SU-DHL-6 (cell line): ENCODE measurements at regions not wholly inside any gene's neighbourhood (a gene's known extent, or its start where the extent isn't known, plus 50 kb on each side); places are given as distances from the start of the nearest gene placed in this dataset.

ENCODE experiments used
- H2AFZ ChIP-seq: fragments of 200-600 bp; sonication (generic); 2 replicates; pipeline ENCODE4 v1.6.1; 2014; ENCODE audit warnings: low read depth, mild to moderate bottlenecking, moderate library complexity, mixed read lengths, antibody characterized with exemption, low read length; ENCODE audit not compliant: severe bottlenecking
- H3F3A ChIP-seq: fragments of 200-600 bp; shearing (Covaris generic); 2 replicates; pipeline ENCODE4 v1.6.0; 2016; ENCODE audit warnings: antibody characterized with exemption, mild to moderate bottlenecking; ENCODE audit not compliant: insufficient read depth
- H3K27ac ChIP-seq: fragments of 200-600 bp; sonication (generic); 2 replicates; pipeline ENCODE4 v1.5.1; 2016; ENCODE audit warnings: low read depth, mild to moderate bottlenecking, low read length, moderate library complexity, mixed read lengths
- H3K27me3 ChIP-seq: fragments of 200-600 bp; sonication (generic), shearing (Covaris generic); 2 replicates; pipeline ENCODE4 v1.6.0; 2014; ENCODE audit warnings: mild to moderate bottlenecking, low read length
- H3K36me3 ChIP-seq: fragments of 200-600 bp; sonication (generic); 2 replicates; pipeline ENCODE4 v1.6.1; 2014; ENCODE audit warnings: mild to moderate bottlenecking, low read length, mixed read lengths
- H3K4me2 ChIP-seq: fragments of 300-600, 200-600 bp; shearing (Covaris generic), sonication (generic); 2 replicates; pipeline ENCODE4 v1.6.0; 2014; ENCODE audit warnings: low read length, low read depth, mild to moderate bottlenecking; ENCODE audit not compliant: poor library complexity, severe bottlenecking
- H3K4me3 ChIP-seq: fragments of 200-600 bp; sonication (generic); 2 replicates; pipeline ENCODE4 v1.5.1; 2014; ENCODE audit warnings: antibody characterized with exemption, low read length, mild to moderate bottlenecking, mixed read lengths; ENCODE audit not compliant: insufficient read depth, poor library complexity, severe bottlenecking
- H3K79me2 ChIP-seq: fragments of 200-600 bp; sonication (generic); 2 replicates; pipeline ENCODE4 v1.6.1; 2014; ENCODE audit warnings: mild to moderate bottlenecking, low read length, moderate library complexity; ENCODE audit not compliant: insufficient read depth
- H3K9ac ChIP-seq: fragments of 200-600 bp; sonication (generic); 2 replicates; pipeline ENCODE4 v1.7.0; 2014; ENCODE audit warnings: mild to moderate bottlenecking, low read length
- H3K9me2 ChIP-seq: fragments of 200-600 bp; sonication (generic); replicated peaks from 2 replicates; pipeline ENCODE4 v1.6.1; 2014; ENCODE audit warnings: low read length; ENCODE audit not compliant: insufficient read depth
- H3K9me3 ChIP-seq: fragments of 200-600 bp; sonication (generic); 2 replicates; pipeline ENCODE4 v1.6.1; 2014; ENCODE audit warnings: low read length, mixed read lengths; ENCODE audit not compliant: insufficient read depth
- H4K20me1 ChIP-seq: fragments of 200-600 bp; sonication (generic); 2 replicates; pipeline ENCODE4 v1.6.1; 2014; ENCODE audit warnings: low read depth, mild to moderate bottlenecking, antibody characterized with exemption, low read length, moderate library complexity, mixed read lengths
- EZH2phosphoT487 ChIP-seq: fragments of 200-600 bp; sonication (generic), shearing (Covaris generic); conservative IDR thresholded peaks from 2 replicates; pipeline ENCODE4 v1.6.1; 2018; ENCODE audit warnings: mild to moderate bottlenecking, antibody characterized with exemption, low read length, moderate library complexity, mixed read lengths
- TF ChIP-seq, protein P1 (sequence below): fragments of 200-600 bp; sonication (generic); IDR thresholded peaks from one replicate; pipeline ENCODE4 v1.5.1; 2017; ENCODE audit warnings: antibody characterized with exemption, mild to moderate bottlenecking, low read length, moderate library complexity; ENCODE audit not compliant: insufficient read depth, poor library complexity, severe bottlenecking

DNA sequence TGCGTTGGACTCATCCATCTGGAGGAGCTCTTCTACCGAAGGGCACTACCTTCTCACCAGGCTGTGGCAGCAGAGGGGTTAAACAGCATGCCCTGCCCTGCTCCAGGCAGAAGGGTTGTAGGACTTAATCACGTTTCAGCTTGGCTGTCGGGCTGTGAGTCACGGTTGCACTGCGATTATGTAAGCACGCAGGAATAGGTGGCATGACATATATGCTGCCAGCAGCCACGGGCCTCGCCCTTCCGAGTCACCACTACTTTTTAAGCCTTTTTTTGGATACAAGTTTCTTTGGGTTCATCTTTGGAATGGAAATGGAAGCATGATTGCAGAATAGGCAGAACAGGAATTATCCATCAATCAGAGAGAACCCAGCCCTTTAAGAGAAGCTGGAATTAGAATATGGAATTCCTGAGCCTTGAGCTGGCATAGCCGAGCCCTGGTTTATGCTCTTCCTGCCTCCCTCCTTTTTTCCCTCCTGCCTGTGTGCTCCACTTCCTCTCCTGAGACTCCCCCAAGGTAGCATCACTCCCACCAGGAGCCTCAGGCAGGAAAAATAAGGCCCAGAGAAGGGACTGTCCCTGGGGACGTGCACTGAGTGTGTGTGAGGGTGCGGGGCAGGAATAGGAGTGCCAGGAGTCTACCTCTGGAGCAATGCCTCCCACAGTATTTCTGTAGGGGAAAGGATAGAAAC is 86.8 kb downstream of the SEMA4F start:
- Histone ChIP-seq H3K27me3 (no peaks in the 10 kb centered on the region), H2AFZ (no peak overlapping the region), H3K36me3 (no peaks in the 10 kb centered on the region), H3K79me2 (no peaks in the 10 kb centered on the region), H3K9me2 (no peaks in the 10 kb centered on the region), H3K9ac (no peak overlapping the region), H3K4me3 (no peak overlapping the region), H4K20me1 (no peaks in the 10 kb centered on the region), H3K4me2 (no peak overlapping the region), H3K27ac (no peak overlapping the region), H3F3A (no peaks in the 10 kb centered on the region), H3K9me3 (peaks cover 10% of the 10 kb centered on the region; the same call in 1 of the 2 replicates)
- TF ChIP-seq EZH2phosphoT487: no peak
- TF ChIP-seq, protein P1, sequence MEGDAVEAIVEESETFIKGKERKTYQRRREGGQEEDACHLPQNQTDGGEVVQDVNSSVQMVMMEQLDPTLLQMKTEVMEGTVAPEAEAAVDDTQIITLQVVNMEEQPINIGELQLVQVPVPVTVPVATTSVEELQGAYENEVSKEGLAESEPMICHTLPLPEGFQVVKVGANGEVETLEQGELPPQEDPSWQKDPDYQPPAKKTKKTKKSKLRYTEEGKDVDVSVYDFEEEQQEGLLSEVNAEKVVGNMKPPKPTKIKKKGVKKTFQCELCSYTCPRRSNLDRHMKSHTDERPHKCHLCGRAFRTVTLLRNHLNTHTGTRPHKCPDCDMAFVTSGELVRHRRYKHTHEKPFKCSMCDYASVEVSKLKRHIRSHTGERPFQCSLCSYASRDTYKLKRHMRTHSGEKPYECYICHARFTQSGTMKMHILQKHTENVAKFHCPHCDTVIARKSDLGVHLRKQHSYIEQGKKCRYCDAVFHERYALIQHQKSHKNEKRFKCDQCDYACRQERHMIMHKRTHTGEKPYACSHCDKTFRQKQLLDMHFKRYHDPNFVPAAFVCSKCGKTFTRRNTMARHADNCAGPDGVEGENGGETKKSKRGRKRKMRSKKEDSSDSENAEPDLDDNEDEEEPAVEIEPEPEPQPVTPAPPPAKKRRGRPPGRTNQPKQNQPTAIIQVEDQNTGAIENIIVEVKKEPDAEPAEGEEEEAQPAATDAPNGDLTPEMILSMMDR: no peak

DNA sequence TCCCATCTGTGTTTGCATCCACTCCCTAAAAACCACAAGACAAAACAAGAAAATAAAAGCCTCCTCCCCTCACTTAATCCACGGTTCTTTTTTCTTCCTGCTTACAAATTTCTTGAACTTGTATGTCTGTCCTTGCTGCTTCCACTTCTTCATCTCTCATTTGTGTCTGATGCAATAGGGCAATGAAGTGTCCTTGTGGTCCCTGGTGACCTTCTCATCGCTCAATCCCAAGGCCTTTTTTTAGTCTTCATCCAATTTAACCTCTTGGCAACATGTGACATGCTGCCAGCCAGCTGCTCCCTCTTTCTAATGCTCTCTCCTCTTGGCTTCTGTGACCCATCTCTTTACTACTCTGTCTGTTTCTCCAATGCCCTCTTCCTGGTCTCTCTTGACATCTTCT is 87.6 kb downstream of the SEMA4F start:
- no peaks in the 10 kb centered on the region for H3K9me2 ChIP-seq
- H3F3A ChIP-seq: no peaks in the 10 kb centered on the region
- H3K27ac ChIP-seq: no peak overlapping the region
- H3K4me3 ChIP-seq: no peak overlapping the region
- H3K9ac ChIP-seq: no peak overlapping the region
- TF ChIP-seq EZH2phosphoT487: no peak
- TF ChIP-seq, protein P1: no peak
- H2AFZ ChIP-seq: no peak overlapping the region
- peaks cover 7% of the 10 kb centered on the region; the same call in 1 of the 2 replicates for H3K9me3 ChIP-seq
- no peaks in the 10 kb centered on the region for H3K36me3 ChIP-seq
- no peak overlapping the region for H3K4me2 ChIP-seq
- H3K27me3 ChIP-seq: no peaks in the 10 kb centered on the region
- H4K20me1 ChIP-seq: no peaks in the 10 kb centered on the region
- H3K79me2 ChIP-seq: no peaks in the 10 kb centered on the region

DNA sequence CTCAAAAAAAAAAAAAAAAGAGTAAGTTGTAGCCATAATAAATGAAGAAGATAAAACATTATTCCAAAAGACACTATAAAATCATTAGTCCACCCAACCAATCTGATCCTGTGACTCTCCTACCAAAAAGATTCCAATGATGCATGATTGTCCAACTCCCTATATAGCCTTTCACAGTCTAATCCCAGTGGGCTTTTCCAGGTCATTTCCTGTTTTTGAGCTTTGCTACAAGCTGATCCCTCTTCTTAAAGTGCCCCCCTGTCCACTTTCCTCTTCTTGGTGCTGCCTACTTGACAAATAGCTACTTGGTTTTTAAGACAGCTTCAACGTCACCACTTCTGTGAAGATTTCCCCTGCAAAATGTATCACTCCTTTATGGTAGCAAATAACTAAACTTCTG is 88.4 kb downstream of the SEMA4F start:
- no peaks in the 10 kb centered on the region for H3K79me2 ChIP-seq
- H3K27ac ChIP-seq: no peak overlapping the region
- no peaks in the 10 kb centered on the region for H3K27me3 ChIP-seq
- TF ChIP-seq, protein P1: no peak
- TF ChIP-seq EZH2phosphoT487: no peak
- peaks cover under 1% of the 10 kb centered on the region; the same call in 1 of the 2 replicates for H3K9me3 ChIP-seq
- no peak overlapping the region for H3K4me3 ChIP-seq
- no peak overlapping the region for H3K4me2 ChIP-seq
- no peak overlapping the region for H2AFZ ChIP-seq
- no peaks in the 10 kb centered on the region for H3K9me2 ChIP-seq
- no peaks in the 10 kb centered on the region for H4K20me1 ChIP-seq
- no peaks in the 10 kb centered on the region for H3K36me3 ChIP-seq
- no peak overlapping the region for H3K9ac ChIP-seq
- H3F3A ChIP-seq: no peaks in the 10 kb centered on the region
